K562 (cell line): ENCODE measurements at regions not wholly inside any gene's neighbourhood (a gene's known extent, or its start where the extent isn't known, plus 50 kb on each side); places are given as distances from the start of the nearest gene placed in this dataset.

Experiments
- ATAC-seq: fragments of 200-7000 bp; cut with Tn5 transposase; 3 replicates; pipeline ENCODE4 v1.9.1; 2020; ENCODE audit warnings: moderate library complexity
- BruUV-seq: library from RNA; stranded (reverse); fragments of 400-500 nt; replicated peaks from 2 replicates; lab custom pipeline; 2021; lab: Mats Ljungman, UMichigan
- CTCF ChIA-PET: fragments of 300-600 bp; formaldehyde crosslinking; extraction: SDS; loops from one replicate; lab custom pipeline; 2021; ENCODE audit warnings: low intra/inter-chr PET ratio; lab: Yijun Ruan, JAX
- POLR2A ChIA-PET: fragments of 300-600, 350-650 bp; sonication (Branson Sonifier 250); formaldehyde crosslinking; extraction: SDS; loops from one replicate; lab custom pipeline; 2021; ENCODE audit warnings: antibody characterized with exemption, inconsistent platforms; lab: Yijun Ruan, JAX
- DNase-seq, 4 experiments: peaks; one replicate each; pipeline versions ENCODE4 v3.0.0 to v3.0.0-alpha.2; 2011 to 2018; ENCODE audit warnings: low spot score in 3 of 4, mixed read lengths in 3 of 4; ENCODE audit errors: extremely low read depth in 1 of 4
- FAIRE-seq: peaks from 2 replicates; lab custom pipeline; 2011; peaks lifted over from hg19 to GRCh38; lab: Jason Lieb, UNC
- H2AFZ ChIP-seq: 2 replicates; pipeline ENCODE4 v1.6.0; 2011; ENCODE audit warnings: low read depth, low read length, control low read depth, inconsistent platforms
- H3K27ac ChIP-seq: fragments of 200-600 bp; 3 replicates; pipeline ENCODE4 v1.8.0; 2011; ENCODE audit warnings: low read depth, mild to moderate bottlenecking, control low read depth, inconsistent platforms, low read length, moderate library complexity, mixed read lengths; ENCODE audit errors: extremely low read depth
- H3K27me3 ChIP-seq, 2 experiments: fragments of 300-600 bp in 1 of 2; 2 replicates in 1 of 2; 3 replicates in 1 of 2; pipeline versions ENCODE4 v1.6.0 to v1.8.0; 2011; ENCODE audit warnings: inconsistent platforms in 2 of 2, low read length in 2 of 2, mild to moderate bottlenecking in 1 of 2, mixed read lengths in 1 of 2, moderate library complexity in 1 of 2; ENCODE audit not compliant: control insufficient read depth in 2 of 2, insufficient read depth in 2 of 2
- H3K36me3 ChIP-seq: fragments of 300-600 bp; 3 replicates; pipeline ENCODE4 v1.8.0; 2011; ENCODE audit warnings: mild to moderate bottlenecking, low read length, inconsistent platforms; ENCODE audit not compliant: control insufficient read depth, insufficient read depth
- H3K4me1 ChIP-seq, 2 experiments: fragments of 200-600 bp in 1 of 2; replicated peaks in 1 of 2; 2 replicates in 1 of 2; 3 replicates in 1 of 2; pipeline versions ENCODE4 v1.5.1 to v1.8.0; 2011; ENCODE audit warnings: inconsistent platforms in 2 of 2, low read length in 2 of 2, mild to moderate bottlenecking in 1 of 2, mixed read lengths in 1 of 2, moderate library complexity in 1 of 2; ENCODE audit not compliant: control insufficient read depth in 2 of 2, insufficient read depth in 2 of 2
- H3K4me2 ChIP-seq: 2 replicates; pipeline ENCODE4 v1.6.1; 2011; ENCODE audit warnings: low read length, control low read depth, inconsistent platforms, mixed read lengths; ENCODE audit not compliant: insufficient read depth
- H3K4me3 ChIP-seq: fragments of 200-600 bp; sonication (generic), shearing (Covaris generic); 2 replicates; pipeline ENCODE4 v1.5.1; 2016; ENCODE audit warnings: control low read depth, inconsistent platforms
- H3K79me2 ChIP-seq: fragments of 200-600 bp; 3 replicates; pipeline ENCODE4 v1.8.0; 2011; ENCODE audit warnings: low read length, inconsistent platforms; ENCODE audit not compliant: control insufficient read depth, insufficient read depth
- H3K9ac ChIP-seq, 2 experiments: 2 replicates each; pipeline versions ENCODE4 v1.6.0 to v1.6.1; 2011; ENCODE audit warnings: low read depth in 2 of 2, low read length in 2 of 2, control low read depth in 1 of 2, inconsistent platforms in 1 of 2, mild to moderate bottlenecking in 1 of 2, mixed read lengths in 1 of 2; ENCODE audit not compliant: insufficient read depth in 1 of 2
- H3K9me1 ChIP-seq: one replicate; pipeline ENCODE4 v1.6.0; 2011; ENCODE audit warnings: inconsistent platforms, mild to moderate bottlenecking, low read length, moderate library complexity; ENCODE audit not compliant: control insufficient read depth, insufficient read depth
- H3K9me3 ChIP-seq: replicated peaks from 2 replicates; pipeline ENCODE4 v1.5.1; 2011; ENCODE audit warnings: low read depth, low read length, inconsistent platforms; ENCODE audit not compliant: control insufficient read depth, insufficient read depth
- H4K20me1 ChIP-seq: replicated peaks from 2 replicates; pipeline ENCODE4 v1.6.1; 2011; ENCODE audit warnings: low read length, inconsistent platforms, mixed read lengths; ENCODE audit not compliant: control insufficient read depth, insufficient read depth
- CBX8 ChIP-seq: fragments of 200-600 bp; sonication (generic); IDR thresholded peaks from 2 replicates; pipeline ENCODE4 v1.6.1; 2012; ENCODE audit warnings: borderline replicate concordance, mixed run types, low read depth, mild to moderate bottlenecking, moderate library complexity, mixed read lengths, low read length, control low read depth, inconsistent platforms; ENCODE audit not compliant: poor library complexity, severe bottlenecking; ENCODE audit errors: extremely low read depth
- FOXP1 ChIP-seq: sonication (generic); formaldehyde crosslinking; IDR thresholded peaks from 2 replicates; pipeline ENCODE4 v1.8.0; 2022; ENCODE audit warnings: mild to moderate bottlenecking, missing genetic modification reagents
- ILK ChIP-seq: fragments of 450-650 bp; IDR thresholded peaks from 2 replicates; pipeline ENCODE4 v1.6.1; 2016; ENCODE audit warnings: missing genetic modification characterization, low read depth, mild to moderate bottlenecking, missing compliant biosample characterization, moderate library complexity, borderline replicate concordance
- NCOA1 ChIP-seq: fragments of 450-650 bp; IDR thresholded peaks from 2 replicates; pipeline ENCODE4 v1.6.1; 2016; ENCODE audit warnings: low read depth
- SMARCB1 ChIP-seq: IDR thresholded peaks from 2 replicates; pipeline ENCODE4 v1.6.1; 2011; ENCODE audit warnings: improper control_type of control experiment, low read depth; ENCODE audit not compliant: insufficient read length
- ZFP1 ChIP-seq: fragments of 450-650 bp; formaldehyde crosslinking; IDR thresholded peaks from 2 replicates; pipeline ENCODE4 v1.4.0; 2020; ENCODE audit warnings: mild to moderate bottlenecking, mixed read lengths
- ZNF232 ChIP-seq: sonication (generic); formaldehyde crosslinking; IDR thresholded peaks from 2 replicates; pipeline ENCODE4 v1.8.0; 2022; ENCODE audit warnings: mild to moderate bottlenecking, missing genetic modification reagents
- ZNF239 ChIP-seq: fragments of 250-450 bp; sonication (Bioruptor Pico); IDR thresholded peaks from 2 replicates; pipeline ENCODE4 v1.4.0; 2020; ENCODE audit warnings: mild to moderate bottlenecking
- ZNF263 ChIP-seq: sonication (generic); formaldehyde crosslinking; IDR thresholded peaks from 2 replicates; pipeline ENCODE4 v1.8.0; 2022; ENCODE audit warnings: mild to moderate bottlenecking, missing genetic modification reagents, borderline replicate concordance
- ZNF311 ChIP-seq: fragments of 250-450 bp; sonication (Bioruptor Pico); IDR thresholded peaks from 2 replicates; pipeline ENCODE4 v1.4.0; 2020; ENCODE audit warnings: mild to moderate bottlenecking, moderate library complexity
- ZNF707 ChIP-seq: fragments of 250-450 bp; sonication (Bioruptor Pico); conservative IDR thresholded peaks from 2 replicates; pipeline ENCODE4 v1.8.0; 2022; ENCODE audit warnings: inconsistent platforms, mild to moderate bottlenecking, moderate library complexity
- WGBS: fragments of 100-300 bp; shearing (Covaris generic); methylation state at CpG from one replicate; pipeline ENCODE4 v1.1.6; 2016; ENCODE audit warnings: low coverage, mixed read lengths; ENCODE audit not compliant: insufficient coverage; ENCODE audit errors: missing lambda C conversion rate; 5-methylcytosine and 5-hydroxymethylcytosine counted together
- in situ Hi-C: fragments of 300-500 bp; cut with MboI; formaldehyde crosslinking; loops from 4 replicates; pipeline ENCODE4 v1.15.0; 2018; ENCODE audit warnings: inconsistent platforms, mixed read lengths
- intact Hi-C: fragments of 100-400 bp; cut with micrococcal nuclease; formaldehyde crosslinking; loops from 2 replicates; pipeline ENCODE4 v1.14.2; 2022
- TF ChIP-seq, protein P1 (sequence below): fragments of 250-450 bp; sonication (Bioruptor Pico); IDR thresholded peaks from 2 replicates; pipeline ENCODE4 v1.8.0; 2021; ENCODE audit warnings: moderate library complexity, mild to moderate bottlenecking, inconsistent platforms
- TF ChIP-seq, protein P2 (sequence below): fragments of 200-800 bp; sonication (Bioruptor generic); IDR thresholded peaks from 2 replicates; pipeline ENCODE4 v1.6.1; 2017; ENCODE audit warnings: missing genetic modification characterization, missing compliant biosample characterization
- TF ChIP-seq, protein P3 (sequence below): IDR thresholded peaks from 2 replicates; pipeline ENCODE4 v1.6.1; 2011; ENCODE audit not compliant: insufficient read length; ENCODE audit errors: extremely low read depth

DNA sequence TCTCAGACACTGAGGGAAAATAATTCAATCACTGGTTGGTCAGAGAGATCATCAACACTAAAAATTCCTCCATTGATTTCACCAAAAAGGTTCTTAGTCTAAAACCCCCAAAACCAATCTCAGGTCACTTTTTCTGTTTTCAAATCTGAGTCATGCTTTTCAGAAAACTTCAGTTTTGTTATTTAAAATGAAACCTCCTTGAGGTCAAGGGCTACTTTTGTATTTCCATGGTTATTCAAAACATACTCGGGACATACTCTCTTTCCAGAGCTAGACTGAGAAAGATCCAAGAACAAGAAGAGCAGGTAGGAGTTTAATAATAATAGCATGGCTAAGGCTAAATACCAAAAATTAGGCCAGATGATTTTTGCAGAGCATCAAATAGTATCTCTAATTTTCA, 152.8 kb downstream of the SDHAF3 start:
- no peak for DNase-seq
- in situ Hi-C loops (no loop called here), intact Hi-C loops (no loop called here)
- no peaks in the 10 kb centered on the region for H3K36me3 ChIP-seq
- no peaks in the 10 kb centered on the region for H4K20me1 ChIP-seq
- H3K27ac ChIP-seq, result no peak overlapping the region
- no peaks in the 10 kb centered on the region; a peak in 2 of 5 replicates for H3K27me3 ChIP-seq
- no peaks in the 10 kb centered on the region for H3K9me1 ChIP-seq
- H3K9ac ChIP-seq, result no peak overlapping the region
- 0% methylated on average over 1 of the region's 1 CpG for WGBS
- H3K4me2 ChIP-seq, result no peak overlapping the region
- BruUV-seq, result no TSS peak
- no peaks in the 10 kb centered on the region for H3K79me2 ChIP-seq
- no peak for ATAC-seq
- no peaks in the 10 kb centered on the region for H3K9me3 ChIP-seq
- TF ChIP-seq FOXP1 (CRISPR knock-in tag) (no peak), ZNF239 (CRISPR knock-in tag) (no peak), ZNF707 (CRISPR knock-in tag) (no peak), SMARCB1 (no peak), ZFP1 (CRISPR knock-in tag) (no peak), ZNF263 (CRISPR knock-in tag) (no peak), ILK (no peak), NCOA1 (no peak), CBX8 (no peak), ZNF232 (no peak), ZNF311 (CRISPR knock-in tag) (no peak)
- TF ChIP-seq, protein P1, sequence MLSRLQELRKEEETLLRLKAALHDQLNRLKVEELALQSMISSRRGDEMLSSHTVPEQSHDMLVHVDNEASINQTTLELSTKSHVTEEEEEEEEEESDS (CRISPR knock-in tag), result no peak
- TF ChIP-seq, protein P2, sequence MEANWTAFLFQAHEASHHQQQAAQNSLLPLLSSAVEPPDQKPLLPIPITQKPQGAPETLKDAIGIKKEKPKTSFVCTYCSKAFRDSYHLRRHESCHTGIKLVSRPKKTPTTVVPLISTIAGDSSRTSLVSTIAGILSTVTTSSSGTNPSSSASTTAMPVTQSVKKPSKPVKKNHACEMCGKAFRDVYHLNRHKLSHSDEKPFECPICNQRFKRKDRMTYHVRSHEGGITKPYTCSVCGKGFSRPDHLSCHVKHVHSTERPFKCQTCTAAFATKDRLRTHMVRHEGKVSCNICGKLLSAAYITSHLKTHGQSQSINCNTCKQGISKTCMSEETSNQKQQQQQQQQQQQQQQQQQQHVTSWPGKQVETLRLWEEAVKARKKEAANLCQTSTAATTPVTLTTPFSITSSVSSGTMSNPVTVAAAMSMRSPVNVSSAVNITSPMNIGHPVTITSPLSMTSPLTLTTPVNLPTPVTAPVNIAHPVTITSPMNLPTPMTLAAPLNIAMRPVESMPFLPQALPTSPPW (CRISPR knock-in tag), result no peak
- TF ChIP-seq, protein P3, sequence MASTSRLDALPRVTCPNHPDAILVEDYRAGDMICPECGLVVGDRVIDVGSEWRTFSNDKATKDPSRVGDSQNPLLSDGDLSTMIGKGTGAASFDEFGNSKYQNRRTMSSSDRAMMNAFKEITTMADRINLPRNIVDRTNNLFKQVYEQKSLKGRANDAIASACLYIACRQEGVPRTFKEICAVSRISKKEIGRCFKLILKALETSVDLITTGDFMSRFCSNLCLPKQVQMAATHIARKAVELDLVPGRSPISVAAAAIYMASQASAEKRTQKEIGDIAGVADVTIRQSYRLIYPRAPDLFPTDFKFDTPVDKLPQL, result no peak
- CTCF ChIA-PET, result no interaction called here
- POLR2A ChIA-PET, result no interaction called here
- H3K4me3 ChIP-seq, result no peak overlapping the region
- H2AFZ ChIP-seq, result no peak overlapping the region
- H3K4me1 ChIP-seq, result peaks cover 0 to 2% of the 10 kb centered on the region in 2 experiments; a peak in 1 of 5 replicates
- no peak for FAIRE-seq
